Nephron progenitor cell (in vitro differentiated cells): ENCODE measurements at regions not wholly inside any gene's neighbourhood (a gene's known extent, or its start where the extent isn't known, plus 50 kb on each side); places are given as distances from the start of the nearest gene placed in this dataset.

Experiments
- DNase-seq: peaks from one replicate; pipeline ENCODE4 v3.0.0; 2021
- H3K27ac Mint-ChIP-seq: 2 replicates; pipeline ENCODE4 v1.8.0; 2021; ENCODE audit warnings: mild to moderate bottlenecking, moderate library complexity, mixed read lengths
- H3K27me3 Mint-ChIP-seq: 2 replicates; pipeline ENCODE4 v1.8.0; 2021; ENCODE audit warnings: mild to moderate bottlenecking, low read depth, mixed read lengths; ENCODE audit not compliant: poor library complexity
- H3K36me3 Mint-ChIP-seq: 2 replicates; pipeline ENCODE4 v1.8.0; 2021; ENCODE audit warnings: low read depth, mixed read lengths
- H3K4me1 Mint-ChIP-seq: 2 replicates; pipeline ENCODE4 v1.8.0; 2021; ENCODE audit warnings: mixed read lengths
- H3K4me3 Mint-ChIP-seq: 2 replicates; pipeline ENCODE4 v1.8.0; 2021; ENCODE audit warnings: mild to moderate bottlenecking, moderate library complexity, mixed read lengths
- H3K9me3 Mint-ChIP-seq: 2 replicates; pipeline ENCODE4 v1.8.0; 2021; ENCODE audit warnings: mild to moderate bottlenecking, moderate library complexity, mixed read lengths
- CTCF ChIP-seq: fragments of 200-600 bp; sonication (generic); IDR thresholded peaks from 2 replicates; pipeline ENCODE4 v1.5.0; 2021; ENCODE audit warnings: antibody characterized with exemption

DNA sequence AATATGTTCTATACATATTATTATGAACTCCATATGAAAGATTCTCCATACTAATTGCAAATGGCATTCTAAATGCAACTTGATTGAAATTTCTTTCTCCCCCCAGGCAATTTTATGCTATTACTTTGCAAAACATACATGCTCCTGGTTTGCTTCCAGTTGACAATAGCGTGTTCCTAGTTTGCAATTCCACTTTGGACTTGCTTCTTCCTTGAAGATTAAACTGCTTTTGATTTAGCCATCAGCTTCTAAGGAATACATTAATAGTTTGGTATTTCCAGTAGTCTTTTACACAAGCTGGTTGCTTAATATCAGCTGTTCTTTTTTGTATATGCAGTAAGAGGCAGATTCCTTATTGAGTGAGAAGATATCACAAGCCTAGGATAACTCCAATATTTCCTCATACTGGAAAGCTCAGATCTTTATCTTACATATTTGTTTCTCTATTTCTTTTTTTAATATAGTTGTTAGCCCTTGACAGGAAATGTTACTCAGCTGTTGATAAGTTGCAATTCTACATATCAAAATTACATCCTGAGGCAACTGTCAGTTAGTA lies 1941.7 kb upstream of the LRRTM1 start:
- no peak for TF ChIP-seq CTCF
- no peaks in the 10 kb centered on the region for H3K36me3 Mint-ChIP-seq
- no peak for DNase-seq
- H3K4me3 Mint-ChIP-seq = no peak overlapping the region
- peaks cover 4% of the 10 kb centered on the region for H3K9me3 Mint-ChIP-seq
- no peak overlapping the region for H3K27ac Mint-ChIP-seq
- H3K27me3 Mint-ChIP-seq = no peaks in the 10 kb centered on the region
- no peaks in the 10 kb centered on the region for H3K4me1 Mint-ChIP-seq

DNA sequence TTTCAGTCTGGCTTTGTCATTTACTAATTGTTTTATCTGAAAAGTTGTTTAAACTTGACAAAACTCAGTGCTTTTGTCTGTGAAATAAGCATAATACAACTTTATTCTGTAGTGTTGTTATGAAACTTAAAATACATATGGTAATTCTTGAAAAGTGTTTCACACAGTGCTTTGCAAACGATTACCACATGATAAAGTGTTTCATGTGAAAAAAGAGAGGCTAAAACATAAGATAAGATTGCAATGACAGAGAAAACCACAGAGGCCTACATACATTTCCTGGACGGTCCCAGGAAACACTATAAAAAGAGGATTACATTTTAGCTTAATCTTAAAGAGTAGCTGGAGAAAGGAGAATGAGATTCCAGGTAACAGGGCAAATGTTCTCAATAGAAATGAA lies 1934.6 kb upstream of the LRRTM1 start:
- Mint-ChIP-seq H3K4me1 (no peaks in the 10 kb centered on the region), H3K4me3 (no peak overlapping the region), H3K27me3 (no peaks in the 10 kb centered on the region), H3K9me3 (peaks cover 8% of the 10 kb centered on the region), H3K36me3 (no peaks in the 10 kb centered on the region), H3K27ac (no peak overlapping the region)
- DNase-seq = no peak
- TF ChIP-seq CTCF = no peak

DNA sequence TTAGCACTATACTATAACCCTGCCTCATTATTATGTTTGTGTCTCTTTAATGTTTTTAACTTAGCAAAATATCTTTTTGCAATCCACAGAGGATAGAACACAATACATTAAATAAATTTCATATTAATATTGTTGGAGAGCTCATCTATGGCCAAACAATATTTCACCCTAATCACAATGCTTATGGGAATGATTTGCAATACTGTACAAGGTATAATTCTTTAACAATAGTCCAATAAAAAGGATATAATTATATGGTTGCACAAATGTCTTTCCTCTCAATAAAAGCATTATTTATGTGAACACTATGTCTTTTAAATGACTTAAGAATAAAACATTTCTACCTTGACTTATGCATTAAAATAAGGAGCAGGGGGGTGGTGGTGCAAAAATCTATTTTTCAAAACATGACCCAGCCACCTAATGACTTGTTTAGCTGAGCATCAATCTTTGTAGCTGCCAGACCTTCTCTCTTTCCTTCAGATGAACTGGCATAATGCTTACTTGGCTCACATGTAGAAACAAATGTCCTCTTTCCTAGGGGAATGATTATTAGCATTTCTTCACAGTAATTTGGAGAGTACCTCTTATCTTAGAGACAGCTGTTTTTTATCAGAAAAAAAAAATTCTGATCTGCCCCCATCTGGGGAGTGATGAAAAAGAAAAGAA lies 1933.6 kb upstream of the LRRTM1 start:
- no peak for TF ChIP-seq CTCF
- Mint-ChIP-seq H3K4me1 (no peaks in the 10 kb centered on the region), H3K9me3 (peaks cover 8% of the 10 kb centered on the region), H3K4me3 (no peak overlapping the region), H3K27ac (no peak overlapping the region), H3K27me3 (no peaks in the 10 kb centered on the region), H3K36me3 (no peaks in the 10 kb centered on the region)
- DNase-seq = no peak

DNA sequence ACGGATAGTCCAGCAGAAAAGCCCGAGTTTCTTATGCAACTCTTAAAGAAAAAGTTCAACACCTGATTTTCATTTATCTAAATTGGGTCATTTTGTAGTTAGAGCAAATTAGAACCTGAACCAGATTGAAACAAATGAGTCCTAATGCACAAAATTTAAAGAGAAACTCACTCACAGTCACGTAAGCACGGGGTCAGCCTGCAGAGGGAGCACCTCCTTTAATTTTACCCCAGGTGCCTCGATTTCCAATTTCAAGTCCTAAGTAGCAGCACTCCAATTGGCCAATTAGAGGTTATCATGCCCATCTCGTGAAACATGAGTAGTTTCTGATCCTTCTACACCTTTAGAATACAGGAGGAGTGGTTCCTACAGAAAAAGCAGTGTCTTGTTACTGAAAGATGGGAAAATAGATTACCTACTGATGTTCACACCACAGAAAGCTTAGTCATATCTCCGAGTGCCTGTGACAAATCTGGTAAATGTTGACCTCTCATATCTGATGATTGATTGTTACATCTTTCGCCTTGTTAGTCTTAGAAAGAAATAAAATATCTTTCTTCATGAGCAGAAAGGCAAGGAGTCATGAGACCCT lies 1929.8 kb upstream of the LRRTM1 start:
- no peak for TF ChIP-seq CTCF
- no peaks in the 10 kb centered on the region for H3K27me3 Mint-ChIP-seq

DNA sequence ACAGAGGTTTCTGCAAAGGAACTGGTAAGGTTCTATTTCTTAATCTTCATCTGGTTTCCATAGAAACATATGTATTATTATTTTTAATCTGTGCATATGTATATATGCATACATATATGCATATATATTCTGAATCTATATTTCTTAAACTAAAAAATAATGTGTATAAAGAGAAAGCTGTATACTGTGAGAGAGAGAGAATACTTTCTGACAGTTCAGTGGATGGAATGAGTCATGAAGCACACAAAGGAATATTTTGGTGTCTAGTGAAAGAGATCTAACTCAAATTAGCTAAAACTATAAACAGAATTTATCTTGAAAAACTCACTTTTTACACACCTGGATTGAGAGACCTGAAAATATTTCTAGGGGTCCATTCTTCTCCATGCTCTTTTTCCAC lies 1929.3 kb upstream of the LRRTM1 start:
- no peaks in the 10 kb centered on the region for H3K4me1 Mint-ChIP-seq
- no peak for TF ChIP-seq CTCF
- DNase-seq = no peak
- H3K36me3 Mint-ChIP-seq = no peaks in the 10 kb centered on the region
- H3K9me3 Mint-ChIP-seq = no peaks in the 10 kb centered on the region
- no peak overlapping the region for H3K27ac Mint-ChIP-seq
- H3K27me3 Mint-ChIP-seq = no peaks in the 10 kb centered on the region
- H3K4me3 Mint-ChIP-seq = no peak overlapping the region

More for the DNA sequence above, 1929.8 kb upstream of the LRRTM1 start:
- Mint-ChIP-seq H3K36me3 (no peaks in the 10 kb centered on the region), H3K27ac (no peak overlapping the region), H3K4me3 (no peak overlapping the region), H3K9me3 (no peaks in the 10 kb centered on the region), H3K4me1 (no peaks in the 10 kb centered on the region)
- no peak for DNase-seq

- Mint-ChIP-seq H3K36me3 (no peaks in the 10 kb centered on the region), H3K9me3 (no peaks in the 10 kb centered on the region), H3K27ac (no peak overlapping the region), H3K4me3 (no peak overlapping the region), H3K4me1 (no peaks in the 10 kb centered on the region), H3K27me3 (no peaks in the 10 kb centered on the region)
- no peak for DNase-seq
- no peak for TF ChIP-seq CTCF
These were observed 1925.9 kb upstream of the LRRTM1 start for GRCh38 chr2:82230406-82230805.
